Liver (tissue), 8 donors: ENCODE measurements at regions not wholly inside any gene's neighbourhood (a gene's known extent, or its start where the extent isn't known, plus 50 kb on each side); places are given as distances from the start of the nearest gene placed in this dataset.

Experiments
- DNase-seq: peaks from one replicate; pipeline ENCODE4 v3.0.0-alpha.2; 2017; ENCODE audit warnings: low spot score
- H3K27ac ChIP-seq, 2 donors: one replicate each; pipeline ENCODE4 v1.7.0; 2013; ENCODE audit warnings: inconsistent platforms in 2 of 2, low read length in 2 of 2, control low read depth in 1 of 2, low read depth in 1 of 2, mild to moderate bottlenecking in 1 of 2
- H3K27me3 ChIP-seq, 4 donors: one replicate each; pipeline versions ENCODE4 v1.6.1 to v1.7.0; 2013; ENCODE audit warnings: low read length in 3 of 4, inconsistent platforms in 1 of 4, mild to moderate bottlenecking in 1 of 4, moderate library complexity in 1 of 4; ENCODE audit not compliant: control insufficient read depth in 4 of 4, insufficient read depth in 4 of 4
- H3K36me3 ChIP-seq, 4 donors: one replicate each; pipeline versions ENCODE4 v1.6.1 to v1.7.0; 2013; ENCODE audit warnings: low read length in 3 of 4, mild to moderate bottlenecking in 3 of 4, low read depth in 1 of 4, moderate library complexity in 1 of 4; ENCODE audit not compliant: control insufficient read depth in 4 of 4, insufficient read depth in 3 of 4
- H3K4me1 ChIP-seq, 4 donors: one replicate each; pipeline versions ENCODE4 v1.6.1 to v1.7.0; 2013; ENCODE audit warnings: low read length in 3 of 4, mild to moderate bottlenecking in 3 of 4, moderate library complexity in 1 of 4; ENCODE audit not compliant: control insufficient read depth in 4 of 4, insufficient read depth in 4 of 4
- H3K4me3 ChIP-seq, 3 donors: one replicate each; pipeline versions ENCODE4 v1.6.1 to v1.7.0; 2013; ENCODE audit warnings: low read length in 3 of 3, control low read depth in 1 of 3, low read depth in 1 of 3, mild to moderate bottlenecking in 1 of 3
- H3K9ac ChIP-seq, 2 donors: one replicate each; pipeline ENCODE4 v1.7.0; 2013; ENCODE audit warnings: low read length in 2 of 2, mild to moderate bottlenecking in 2 of 2, moderate library complexity in 2 of 2, control low read depth in 1 of 2, low read depth in 1 of 2
- H3K9me3 ChIP-seq, 4 donors: one replicate each; pipeline versions ENCODE4 v1.6.1 to v1.7.0; 2013; ENCODE audit warnings: low read length in 3 of 4; ENCODE audit not compliant: control insufficient read depth in 4 of 4
- EGR1 ChIP-seq, 2 donors: IDR thresholded peaks; 2 replicates each; pipeline ENCODE4 v1.6.1; 2016 to 2018; ENCODE audit warnings: antibody characterized with exemption in 2 of 2, low read depth in 2 of 2
- FOXA1 ChIP-seq: IDR thresholded peaks from 2 replicates; pipeline ENCODE4 v1.6.1; 2016; ENCODE audit warnings: antibody characterized with exemption
- FOXA2 ChIP-seq: IDR thresholded peaks from 2 replicates; pipeline ENCODE4 v1.6.1; 2016; ENCODE audit warnings: antibody characterized with exemption
- GABPA ChIP-seq, 2 donors: IDR thresholded peaks in 1 of 2; conservative IDR thresholded peaks in 1 of 2; 2 replicates each; pipeline ENCODE4 v1.6.1; 2016; ENCODE audit warnings: antibody characterized with exemption in 2 of 2, mild to moderate bottlenecking in 1 of 2, moderate library complexity in 1 of 2
- HNF4A ChIP-seq, 2 donors: conservative IDR thresholded peaks; 2 replicates each; pipeline ENCODE4 v1.6.1; 2016; ENCODE audit warnings: antibody characterized with exemption in 2 of 2, mild to moderate bottlenecking in 2 of 2
- JUND ChIP-seq, 2 donors: IDR thresholded peaks; 2 replicates each; pipeline ENCODE4 v1.6.1; 2016; ENCODE audit warnings: antibody characterized with exemption in 2 of 2
- NR2F2 ChIP-seq: IDR thresholded peaks from 2 replicates; pipeline ENCODE4 v1.6.1; 2016; ENCODE audit warnings: antibody characterized with exemption
- RAD21 ChIP-seq, 2 donors: IDR thresholded peaks; 2 replicates each; pipeline ENCODE4 v1.6.1; 2016; ENCODE audit warnings: antibody characterized with exemption in 2 of 2, mild to moderate bottlenecking in 2 of 2
- RXRA ChIP-seq, 2 donors: IDR thresholded peaks; 2 replicates each; pipeline ENCODE4 v1.6.1; 2017 to 2018; ENCODE audit warnings: antibody characterized with exemption in 2 of 2, mild to moderate bottlenecking in 1 of 2
- SP1 ChIP-seq: IDR thresholded peaks from 2 replicates; pipeline ENCODE4 v1.6.1; 2018; ENCODE audit warnings: antibody characterized with exemption, mild to moderate bottlenecking
- TAF1 ChIP-seq: conservative IDR thresholded peaks from 2 replicates; pipeline ENCODE4 v1.6.1; 2016; ENCODE audit warnings: antibody characterized with exemption, mild to moderate bottlenecking
- YY1 ChIP-seq: IDR thresholded peaks from 2 replicates; pipeline ENCODE4 v1.6.1; 2016; ENCODE audit warnings: antibody characterized with exemption, mild to moderate bottlenecking
- WGBS: extraction: QIAGEN DNeasy Blood & Tissue Kit; methylation state at CpG from one replicate; pipeline ENCODE4 v1.1.7; 2013; 5-methylcytosine and 5-hydroxymethylcytosine counted together
- TF ChIP-seq, protein P1 (sequence below): IDR thresholded peaks from 2 replicates; pipeline ENCODE4 v1.6.1; 2016; ENCODE audit warnings: antibody characterized with exemption, mild to moderate bottlenecking
- TF ChIP-seq, protein P2 (sequence below): fragments of 150-350 bp; IDR thresholded peaks from 2 replicates; pipeline ENCODE4 v1.5.1; 2017; ENCODE audit warnings: improper control_type of control experiment, low read depth, low read length; ENCODE audit not compliant: missing input control
- TF ChIP-seq, protein P3 (sequence below): IDR thresholded peaks from 2 replicates; pipeline ENCODE4 v1.6.1; 2016; ENCODE audit warnings: antibody characterized with exemption
- TF ChIP-seq, protein P4 (sequence below): IDR thresholded peaks from 2 replicates; pipeline ENCODE4 v1.6.1; 2016; ENCODE audit warnings: antibody characterized with exemption
- TF ChIP-seq, protein P5 (sequence below): IDR thresholded peaks from 2 replicates; pipeline ENCODE4 v1.6.1; 2016; ENCODE audit warnings: antibody characterized with exemption
- donor health status: healthy.
- donor health status: healthy.
- donor health status: healthy.
- donor health status: healthy.
- donor health status: healthy.

DNA sequence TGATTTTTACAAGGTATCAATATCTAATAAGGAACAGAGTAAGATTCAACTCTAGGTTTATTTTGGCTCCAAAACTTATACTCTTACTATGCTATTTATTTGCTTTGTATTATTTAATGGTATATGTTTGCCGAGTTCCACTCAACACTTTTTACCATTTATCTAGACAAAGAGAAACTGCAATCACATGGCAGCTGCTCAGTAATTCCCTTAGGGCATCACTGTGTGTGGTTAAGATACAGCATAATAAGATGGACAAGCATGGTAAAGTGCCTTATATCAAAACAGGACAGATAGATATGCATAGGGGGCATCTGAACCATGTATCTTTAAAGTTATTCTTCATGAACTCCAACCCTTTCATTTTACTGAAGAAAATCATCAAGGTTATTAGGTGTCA lies 483.0 kb upstream of the ID4 start:
- H3K27me3 ChIP-seq: peaks cover 0 to 3% (median 0%) of the 10 kb centered on the region in 4 donors
- WGBS: 63% methylated on average over 1 of the region's 1 CpG
- peaks cover 0 to 4% (median 0%) of the 10 kb centered on the region in 4 donors for H3K9me3 ChIP-seq
- no peak overlapping the region for H3K9ac ChIP-seq
- no peaks in the 10 kb centered on the region for H3K4me1 ChIP-seq
- H3K4me3 ChIP-seq: no peak overlapping the region
- no peaks in the 10 kb centered on the region for H3K36me3 ChIP-seq
- TF ChIP-seq YY1 (no peak), GABPA (IDR thresholded peaks at IDR 0.05 in 1 of 2, conservative IDR thresholded peaks at IDR 0.05 in 1 of 2) (no peak), SP1 (no peak), RAD21 (IDR thresholded peaks at IDR 0.05) (no peak), EGR1 (IDR thresholded peaks at IDR 0.05; ENCODE audit: low read depth in 2 of 2) (no peak), RXRA (IDR thresholded peaks at IDR 0.05) (no peak), TAF1 (no peak), FOXA1 (no peak)
- TF ChIP-seq, protein P1, sequence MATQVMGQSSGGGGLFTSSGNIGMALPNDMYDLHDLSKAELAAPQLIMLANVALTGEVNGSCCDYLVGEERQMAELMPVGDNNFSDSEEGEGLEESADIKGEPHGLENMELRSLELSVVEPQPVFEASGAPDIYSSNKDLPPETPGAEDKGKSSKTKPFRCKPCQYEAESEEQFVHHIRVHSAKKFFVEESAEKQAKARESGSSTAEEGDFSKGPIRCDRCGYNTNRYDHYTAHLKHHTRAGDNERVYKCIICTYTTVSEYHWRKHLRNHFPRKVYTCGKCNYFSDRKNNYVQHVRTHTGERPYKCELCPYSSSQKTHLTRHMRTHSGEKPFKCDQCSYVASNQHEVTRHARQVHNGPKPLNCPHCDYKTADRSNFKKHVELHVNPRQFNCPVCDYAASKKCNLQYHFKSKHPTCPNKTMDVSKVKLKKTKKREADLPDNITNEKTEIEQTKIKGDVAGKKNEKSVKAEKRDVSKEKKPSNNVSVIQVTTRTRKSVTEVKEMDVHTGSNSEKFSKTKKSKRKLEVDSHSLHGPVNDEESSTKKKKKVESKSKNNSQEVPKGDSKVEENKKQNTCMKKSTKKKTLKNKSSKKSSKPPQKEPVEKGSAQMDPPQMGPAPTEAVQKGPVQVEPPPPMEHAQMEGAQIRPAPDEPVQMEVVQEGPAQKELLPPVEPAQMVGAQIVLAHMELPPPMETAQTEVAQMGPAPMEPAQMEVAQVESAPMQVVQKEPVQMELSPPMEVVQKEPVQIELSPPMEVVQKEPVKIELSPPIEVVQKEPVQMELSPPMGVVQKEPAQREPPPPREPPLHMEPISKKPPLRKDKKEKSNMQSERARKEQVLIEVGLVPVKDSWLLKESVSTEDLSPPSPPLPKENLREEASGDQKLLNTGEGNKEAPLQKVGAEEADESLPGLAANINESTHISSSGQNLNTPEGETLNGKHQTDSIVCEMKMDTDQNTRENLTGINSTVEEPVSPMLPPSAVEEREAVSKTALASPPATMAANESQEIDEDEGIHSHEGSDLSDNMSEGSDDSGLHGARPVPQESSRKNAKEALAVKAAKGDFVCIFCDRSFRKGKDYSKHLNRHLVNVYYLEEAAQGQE: no peak
- TF ChIP-seq, protein P2, sequence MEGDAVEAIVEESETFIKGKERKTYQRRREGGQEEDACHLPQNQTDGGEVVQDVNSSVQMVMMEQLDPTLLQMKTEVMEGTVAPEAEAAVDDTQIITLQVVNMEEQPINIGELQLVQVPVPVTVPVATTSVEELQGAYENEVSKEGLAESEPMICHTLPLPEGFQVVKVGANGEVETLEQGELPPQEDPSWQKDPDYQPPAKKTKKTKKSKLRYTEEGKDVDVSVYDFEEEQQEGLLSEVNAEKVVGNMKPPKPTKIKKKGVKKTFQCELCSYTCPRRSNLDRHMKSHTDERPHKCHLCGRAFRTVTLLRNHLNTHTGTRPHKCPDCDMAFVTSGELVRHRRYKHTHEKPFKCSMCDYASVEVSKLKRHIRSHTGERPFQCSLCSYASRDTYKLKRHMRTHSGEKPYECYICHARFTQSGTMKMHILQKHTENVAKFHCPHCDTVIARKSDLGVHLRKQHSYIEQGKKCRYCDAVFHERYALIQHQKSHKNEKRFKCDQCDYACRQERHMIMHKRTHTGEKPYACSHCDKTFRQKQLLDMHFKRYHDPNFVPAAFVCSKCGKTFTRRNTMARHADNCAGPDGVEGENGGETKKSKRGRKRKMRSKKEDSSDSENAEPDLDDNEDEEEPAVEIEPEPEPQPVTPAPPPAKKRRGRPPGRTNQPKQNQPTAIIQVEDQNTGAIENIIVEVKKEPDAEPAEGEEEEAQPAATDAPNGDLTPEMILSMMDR: no peak
- H3K27ac ChIP-seq: no peak overlapping the region
- no peak for DNase-seq

DNA sequence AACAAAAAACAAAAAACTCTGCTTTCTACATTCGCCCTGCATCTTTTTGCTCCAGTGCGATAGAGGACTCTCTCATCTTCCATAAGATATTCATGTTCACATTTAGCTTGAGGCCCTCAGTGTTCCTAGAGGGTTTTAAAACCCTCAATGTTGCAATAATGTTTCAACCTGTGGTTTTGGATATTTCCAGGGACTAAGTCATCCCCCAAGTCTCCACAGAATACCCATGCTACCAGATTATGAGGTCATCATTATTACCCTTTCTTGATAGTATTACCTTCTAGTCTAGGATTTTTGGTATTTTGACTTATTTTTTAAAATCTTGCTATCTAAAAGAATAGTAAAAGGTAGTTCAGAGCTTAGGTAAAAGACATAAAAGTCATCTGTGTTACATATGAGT lies 480.5 kb upstream of the ID4 start:
- Histone ChIP-seq H3K27me3 (peaks cover 0 to 3% (median 0%) of the 10 kb centered on the region in 4 donors), H3K9me3 (no peaks in the 10 kb centered on the region), H3K27ac (no peak overlapping the region), H3K9ac (no peak overlapping the region), H3K4me3 (no peak overlapping the region), H3K4me1 (no peaks in the 10 kb centered on the region), H3K36me3 (no peaks in the 10 kb centered on the region)
- WGBS: 81% methylated on average over 2 of the region's 2 CpGs
- no peak for TF ChIP-seq NR2F2
- no peak for TF ChIP-seq SP1
- no peak for TF ChIP-seq GABPA (IDR thresholded peaks at IDR 0.05 in 1 of 2, conservative IDR thresholded peaks at IDR 0.05 in 1 of 2)
- no peak for TF ChIP-seq TAF1
- TF ChIP-seq, protein P3, sequence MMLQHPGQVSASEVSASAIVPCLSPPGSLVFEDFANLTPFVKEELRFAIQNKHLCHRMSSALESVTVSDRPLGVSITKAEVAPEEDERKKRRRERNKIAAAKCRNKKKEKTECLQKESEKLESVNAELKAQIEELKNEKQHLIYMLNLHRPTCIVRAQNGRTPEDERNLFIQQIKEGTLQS: no peak
- TF ChIP-seq, protein P2: no peak
- TF ChIP-seq, protein P1: no peak
- TF ChIP-seq HNF4A (conservative IDR thresholded peaks at IDR 0.05): no peak
- no peak for TF ChIP-seq JUND (IDR thresholded peaks at IDR 0.05)
- no peak for TF ChIP-seq FOXA1
- TF ChIP-seq, protein P4, sequence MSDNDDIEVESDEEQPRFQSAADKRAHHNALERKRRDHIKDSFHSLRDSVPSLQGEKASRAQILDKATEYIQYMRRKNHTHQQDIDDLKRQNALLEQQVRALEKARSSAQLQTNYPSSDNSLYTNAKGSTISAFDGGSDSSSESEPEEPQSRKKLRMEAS: no peak
- no peak for TF ChIP-seq RAD21 (IDR thresholded peaks at IDR 0.05)
- TF ChIP-seq, protein P5, sequence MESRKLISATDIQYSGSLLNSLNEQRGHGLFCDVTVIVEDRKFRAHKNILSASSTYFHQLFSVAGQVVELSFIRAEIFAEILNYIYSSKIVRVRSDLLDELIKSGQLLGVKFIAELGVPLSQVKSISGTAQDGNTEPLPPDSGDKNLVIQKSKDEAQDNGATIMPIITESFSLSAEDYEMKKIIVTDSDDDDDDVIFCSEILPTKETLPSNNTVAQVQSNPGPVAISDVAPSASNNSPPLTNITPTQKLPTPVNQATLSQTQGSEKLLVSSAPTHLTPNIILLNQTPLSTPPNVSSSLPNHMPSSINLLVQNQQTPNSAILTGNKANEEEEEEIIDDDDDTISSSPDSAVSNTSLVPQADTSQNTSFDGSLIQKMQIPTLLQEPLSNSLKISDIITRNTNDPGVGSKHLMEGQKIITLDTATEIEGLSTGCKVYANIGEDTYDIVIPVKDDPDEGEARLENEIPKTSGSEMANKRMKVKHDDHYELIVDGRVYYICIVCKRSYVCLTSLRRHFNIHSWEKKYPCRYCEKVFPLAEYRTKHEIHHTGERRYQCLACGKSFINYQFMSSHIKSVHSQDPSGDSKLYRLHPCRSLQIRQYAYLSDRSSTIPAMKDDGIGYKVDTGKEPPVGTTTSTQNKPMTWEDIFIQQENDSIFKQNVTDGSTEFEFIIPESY: no peak
- no peak for TF ChIP-seq FOXA2
- no peak for TF ChIP-seq EGR1 (IDR thresholded peaks at IDR 0.05; ENCODE audit: low read depth in 2 of 2)
- TF ChIP-seq RXRA (IDR thresholded peaks at IDR 0.05): no peak
- no peak for DNase-seq
